GM12892 (cell line): ENCODE measurements at regions not wholly inside any gene's neighbourhood (a gene's known extent, or its start where the extent isn't known, plus 50 kb on each side); places are given as distances from the start of the nearest gene placed in this dataset.

ENCODE experiments used
- POLR2A ChIP-seq: IDR thresholded peaks from 2 replicates; pipeline ENCODE4 v1.6.1; 2011; ENCODE audit warnings: low read depth, low read length, control low read depth
- POLR2AphosphoS5 ChIP-seq: IDR thresholded peaks from 2 replicates; pipeline ENCODE4 v1.6.1; 2011; ENCODE audit warnings: low read depth, low read length, control low read depth
- TAF1 ChIP-seq: IDR thresholded peaks from 2 replicates; pipeline ENCODE4 v1.6.1; 2011; ENCODE audit warnings: low read depth, mild to moderate bottlenecking, control low read depth, low read length, borderline replicate concordance

DNA sequence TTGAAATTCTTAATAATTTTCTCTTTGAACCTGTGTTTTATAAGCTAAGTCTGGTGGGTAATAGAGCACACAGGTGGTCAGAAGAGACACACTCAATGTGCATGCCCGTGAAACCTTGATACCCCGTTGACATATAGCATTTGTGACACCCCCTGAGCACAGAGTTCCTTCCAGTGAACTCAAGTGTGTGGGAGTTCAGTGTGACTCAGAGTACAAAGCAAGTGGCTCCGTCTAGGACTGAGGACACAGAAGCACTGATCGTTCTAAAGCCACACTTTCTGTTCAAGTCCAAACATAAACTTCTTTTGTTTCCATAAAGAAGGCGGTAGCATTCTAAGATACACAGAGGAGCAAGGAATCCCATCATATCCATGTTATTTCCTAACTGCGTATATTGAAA is 523.6 kb downstream of the PID1 start:
- TF ChIP-seq POLR2A (no peak), TAF1 (no peak), POLR2AphosphoS5 (no peak)
